OCI-LY3 (cell line): ENCODE measurements at regions not wholly inside any gene's neighbourhood (a gene's known extent, or its start where the extent isn't known, plus 50 kb on each side); places are given as distances from the start of the nearest gene placed in this dataset.

Experiments
- H2AFZ ChIP-seq: fragments of 200-600, 300-600 bp; shearing (Covaris generic); 2 replicates; pipeline ENCODE4 v1.6.0; 2014; ENCODE audit warnings: antibody characterized with exemption, low read depth, low read length
- H3K27ac ChIP-seq: fragments of 200-600, 300-600 bp; sonication (generic); 2 replicates; pipeline ENCODE4 v1.5.1; 2014; ENCODE audit warnings: mild to moderate bottlenecking, low read length, moderate library complexity, mixed read lengths
- H3K27me3 ChIP-seq: fragments of 200-600, 300-600 bp; sonication (generic); 2 replicates; pipeline ENCODE4 v1.6.1; 2014; ENCODE audit warnings: low read depth, low read length, mixed read lengths
- H3K36me3 ChIP-seq: fragments of 200-600, 300-600 bp; sonication (generic); replicated peaks from 2 replicates; pipeline ENCODE3; 2014; ENCODE audit warnings: low read depth, low read length, mixed read lengths
- H3K4me1 ChIP-seq: fragments of 300-600, 200-600 bp; sonication (generic); 2 replicates; pipeline ENCODE4 v1.6.1; 2014; ENCODE audit warnings: low read length, mixed read lengths
- H3K4me2 ChIP-seq: fragments of 200-600, 300-600 bp; sonication (generic); 2 replicates; pipeline ENCODE4 v1.6.1; 2014; ENCODE audit warnings: low read length, mixed read lengths
- H3K4me3 ChIP-seq: fragments of 300-600, 200-600 bp; sonication (generic); 2 replicates; pipeline ENCODE4 v1.5.1; 2014; ENCODE audit warnings: antibody characterized with exemption, mild to moderate bottlenecking, low read length, moderate library complexity
- H3K79me2 ChIP-seq: fragments of 300-600, 200-600 bp; shearing (Covaris generic); 2 replicates; pipeline ENCODE4 v1.6.1; 2014; ENCODE audit warnings: mild to moderate bottlenecking, low read length, mixed read lengths
- H3K9ac ChIP-seq: fragments of 300-600, 200-600 bp; shearing (Covaris generic); 2 replicates; pipeline ENCODE4 v1.6.0; 2014; ENCODE audit warnings: mild to moderate bottlenecking, low read length, moderate library complexity
- H3K9me3 ChIP-seq: fragments of 200-600, 300-600 bp; shearing (Covaris generic); 2 replicates; pipeline ENCODE4 v1.6.1; 2014; ENCODE audit warnings: low read length, mixed read lengths; ENCODE audit not compliant: insufficient read depth
- H4K20me1 ChIP-seq: fragments of 200-600, 300-600 bp; sonication (generic); 2 replicates; pipeline ENCODE4 v1.6.1; 2016; ENCODE audit warnings: low read length, mixed read lengths; ENCODE audit not compliant: insufficient read depth
- EZH2phosphoT487 ChIP-seq: fragments of 200-600 bp; shearing (Covaris generic); IDR thresholded peaks from 2 replicates; pipeline ENCODE4 v1.6.1; 2018; ENCODE audit warnings: antibody characterized with exemption, mixed run types, low read depth
- TF ChIP-seq, protein P1 (sequence below): fragments of 200-600, 300-600 bp; sonication (generic); IDR thresholded peaks from 2 replicates; pipeline ENCODE4 v1.5.1; 2014; ENCODE audit warnings: antibody characterized with exemption, low read length, low read depth

DNA sequence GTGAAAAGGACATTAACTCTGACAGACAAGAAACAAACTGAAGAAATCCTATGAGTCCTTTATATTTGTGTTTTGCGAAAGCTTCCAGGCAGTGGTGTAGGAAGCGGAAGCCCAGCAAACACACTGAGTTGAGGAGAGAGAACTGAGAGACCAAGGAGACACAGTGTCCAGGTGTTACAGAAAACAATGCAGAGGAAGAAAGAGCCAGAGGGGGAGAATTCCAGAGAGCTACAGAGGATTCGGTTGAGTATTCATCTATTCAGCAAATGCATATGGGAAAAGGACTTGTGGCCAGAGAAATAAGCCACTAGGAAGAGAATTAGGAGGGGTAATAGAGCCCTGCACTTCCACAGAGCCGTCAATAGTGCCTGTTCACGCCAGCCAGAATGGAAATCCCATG lies 183.5 kb downstream of the LIG4 start:
- no peaks in the 10 kb centered on the region for H3K27me3 ChIP-seq
- H3K27ac ChIP-seq: no peak overlapping the region
- H2AFZ ChIP-seq: no peak overlapping the region
- no peaks in the 10 kb centered on the region for H3K36me3 ChIP-seq
- no peak overlapping the region for H3K4me2 ChIP-seq
- no peaks in the 10 kb centered on the region for H4K20me1 ChIP-seq
- no peaks in the 10 kb centered on the region for H3K4me1 ChIP-seq
- H3K9me3 ChIP-seq: no peaks in the 10 kb centered on the region
- no peak overlapping the region for H3K4me3 ChIP-seq
- no peak for TF ChIP-seq EZH2phosphoT487
- TF ChIP-seq, protein P1, sequence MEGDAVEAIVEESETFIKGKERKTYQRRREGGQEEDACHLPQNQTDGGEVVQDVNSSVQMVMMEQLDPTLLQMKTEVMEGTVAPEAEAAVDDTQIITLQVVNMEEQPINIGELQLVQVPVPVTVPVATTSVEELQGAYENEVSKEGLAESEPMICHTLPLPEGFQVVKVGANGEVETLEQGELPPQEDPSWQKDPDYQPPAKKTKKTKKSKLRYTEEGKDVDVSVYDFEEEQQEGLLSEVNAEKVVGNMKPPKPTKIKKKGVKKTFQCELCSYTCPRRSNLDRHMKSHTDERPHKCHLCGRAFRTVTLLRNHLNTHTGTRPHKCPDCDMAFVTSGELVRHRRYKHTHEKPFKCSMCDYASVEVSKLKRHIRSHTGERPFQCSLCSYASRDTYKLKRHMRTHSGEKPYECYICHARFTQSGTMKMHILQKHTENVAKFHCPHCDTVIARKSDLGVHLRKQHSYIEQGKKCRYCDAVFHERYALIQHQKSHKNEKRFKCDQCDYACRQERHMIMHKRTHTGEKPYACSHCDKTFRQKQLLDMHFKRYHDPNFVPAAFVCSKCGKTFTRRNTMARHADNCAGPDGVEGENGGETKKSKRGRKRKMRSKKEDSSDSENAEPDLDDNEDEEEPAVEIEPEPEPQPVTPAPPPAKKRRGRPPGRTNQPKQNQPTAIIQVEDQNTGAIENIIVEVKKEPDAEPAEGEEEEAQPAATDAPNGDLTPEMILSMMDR: no peak
- H3K79me2 ChIP-seq: no peaks in the 10 kb centered on the region
- no peak overlapping the region for H3K9ac ChIP-seq

- Histone ChIP-seq H3K9ac (no peak overlapping the region), H3K27ac (no peak overlapping the region), H3K4me2 (no peak overlapping the region), H2AFZ (no peak overlapping the region), H3K4me1 (no peaks in the 10 kb centered on the region), H3K27me3 (no peaks in the 10 kb centered on the region), H4K20me1 (no peaks in the 10 kb centered on the region), H3K9me3 (no peaks in the 10 kb centered on the region), H3K36me3 (no peaks in the 10 kb centered on the region), H3K4me3 (no peak overlapping the region), H3K79me2 (no peaks in the 10 kb centered on the region)
- TF ChIP-seq, protein P1: no peak
Measured at GRCh38 chr13:108030769-108031168, 184.6 kb downstream of the LIG4 start.

DNA sequence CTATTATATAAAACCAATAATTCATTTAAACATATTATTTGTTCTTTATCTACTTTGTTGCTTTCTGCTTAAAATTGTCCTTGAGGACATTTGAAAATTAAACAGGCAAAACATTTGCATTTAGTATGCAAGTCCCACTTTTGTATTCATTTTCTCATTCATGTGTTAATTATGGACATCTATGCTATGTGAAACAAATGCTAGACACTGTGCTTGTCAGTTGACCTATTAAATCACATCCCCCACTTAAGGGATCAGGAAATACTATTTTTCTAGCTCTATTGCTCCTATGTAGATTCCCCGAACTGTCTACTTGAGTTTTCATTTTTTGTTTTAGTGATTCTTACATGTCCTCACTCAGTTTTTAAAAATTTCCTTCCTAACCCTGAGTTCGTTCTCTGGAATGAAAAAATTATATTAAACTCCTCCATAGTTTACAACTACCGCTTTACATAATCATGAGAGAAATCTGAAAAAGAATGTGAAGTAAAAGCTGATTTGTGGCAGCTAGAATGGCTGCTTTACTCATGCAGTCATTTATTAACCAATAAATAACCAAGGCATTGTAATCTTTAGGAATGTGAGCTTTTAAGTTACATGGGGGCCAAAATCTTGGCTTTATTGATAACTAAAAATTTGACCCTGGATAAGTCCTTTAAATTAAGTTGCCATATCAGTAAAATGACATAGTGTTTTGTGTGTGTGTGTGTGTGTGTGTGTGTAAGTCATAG lies 188.5 kb downstream of the LIG4 start:
- no peak overlapping the region for H3K4me2 ChIP-seq
- H3K36me3 ChIP-seq: no peaks in the 10 kb centered on the region
- H2AFZ ChIP-seq: no peak overlapping the region
- no peak overlapping the region for H3K27ac ChIP-seq
- no peak overlapping the region for H3K4me3 ChIP-seq
- H4K20me1 ChIP-seq: no peaks in the 10 kb centered on the region
- no peaks in the 10 kb centered on the region for H3K4me1 ChIP-seq
- H3K9me3 ChIP-seq: no peaks in the 10 kb centered on the region
- H3K27me3 ChIP-seq: no peaks in the 10 kb centered on the region
- no peaks in the 10 kb centered on the region for H3K79me2 ChIP-seq
- TF ChIP-seq, protein P1: no peak
- H3K9ac ChIP-seq: no peak overlapping the region

GRCh38 chr13:108020027-108020426 lies 195.3 kb downstream of the LIG4 start:
- H3K4me3 ChIP-seq: no peak overlapping the region
- TF ChIP-seq, protein P1: no peak
- TF ChIP-seq EZH2phosphoT487: no peak
- no peak overlapping the region for H3K4me2 ChIP-seq
- peaks cover 6% of the 10 kb centered on the region; the same call in 1 of the 2 replicates for H3K9me3 ChIP-seq
- no peaks in the 10 kb centered on the region for H3K79me2 ChIP-seq
- H2AFZ ChIP-seq: no peak overlapping the region
- no peak overlapping the region for H3K27ac ChIP-seq
- H3K4me1 ChIP-seq: no peaks in the 10 kb centered on the region
- H4K20me1 ChIP-seq: no peaks in the 10 kb centered on the region
- peaks cover 3% of the 10 kb centered on the region for H3K36me3 ChIP-seq
- no peaks in the 10 kb centered on the region for H3K27me3 ChIP-seq
- H3K9ac ChIP-seq: no peak overlapping the region
